ENCODE measurements at regions not wholly inside any gene's neighbourhood (a gene's known extent, or its start where the extent isn't known, plus 50 kb on each side); places are given as distances from the start of the nearest gene placed in this dataset.
A peak's percentile ranks its signal among the peaks of the same experiment; 100 is the strongest.
"Not testable (repeated sequence)": the region's sequence is repeated elsewhere in the genome, so short reads cannot be mapped to it uniquely, and the experiment has no call there.

DNA sequence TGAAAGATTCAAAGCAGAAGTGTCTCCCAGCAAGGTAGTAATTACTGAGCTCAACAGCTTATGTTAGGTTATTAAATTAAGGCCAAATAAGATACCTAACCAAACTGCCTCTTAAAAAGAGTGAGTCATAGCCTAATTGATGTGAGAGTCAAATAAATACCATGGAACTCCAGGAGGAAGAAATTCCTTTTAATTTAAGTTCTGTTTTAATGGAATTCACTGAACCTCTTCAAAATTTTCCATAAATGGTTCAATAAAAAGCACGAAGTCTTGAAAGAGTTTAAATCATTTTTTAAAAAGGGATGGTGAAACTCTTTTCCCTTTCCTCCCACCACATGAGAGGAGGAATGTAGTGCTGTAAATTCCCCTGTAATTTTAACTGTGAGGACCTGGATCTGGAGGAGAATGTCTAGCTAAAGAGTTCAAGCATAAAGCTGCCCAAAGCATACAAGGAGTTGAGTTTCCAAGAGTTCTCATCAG lies 180.8 kb upstream of the MMADHC start:
- ATAC-seq (ENCODE audit: low read depth in 2 of 2) (no peak), DNase-seq (no peak)
- no peaks in the 10 kb centered on the region for H3K36me3 Mint-ChIP-seq
- H3K27me3 Mint-ChIP-seq = no peaks in the 10 kb centered on the region
- no peak overlapping the region for H3K27ac Mint-ChIP-seq
- no peak overlapping the region for H3K4me3 Mint-ChIP-seq
- H3K4me1 Mint-ChIP-seq = no peaks in the 10 kb centered on the region
- H3K9me3 Mint-ChIP-seq = peaks cover 0 to 6% (median 0%) of the 10 kb centered on the region in 7 donors

DNA sequence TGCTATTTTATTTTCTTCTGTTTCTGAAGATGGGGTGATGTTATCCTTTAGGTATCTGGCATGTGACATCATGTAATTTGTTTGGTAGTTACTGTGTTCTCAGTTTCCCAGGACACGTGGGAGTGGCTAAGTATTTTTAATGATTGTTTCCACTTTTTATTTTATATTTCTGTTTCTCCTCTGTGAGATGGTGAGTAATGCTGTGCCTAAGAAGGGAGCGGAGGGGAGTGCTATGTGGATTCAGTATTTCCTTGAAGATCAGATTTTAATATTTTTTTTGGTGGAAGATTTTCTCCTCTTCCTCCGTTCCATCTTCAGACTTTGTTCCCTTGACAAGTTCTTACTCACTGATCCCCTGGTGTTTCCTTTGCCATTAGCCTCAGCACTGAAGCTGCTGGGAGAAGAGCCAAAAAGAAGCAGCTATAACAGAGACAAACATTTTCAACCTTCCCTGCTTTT lies 180.0 kb upstream of the MMADHC start:
- no peaks in the 10 kb centered on the region for H3K36me3 Mint-ChIP-seq
- DNase-seq = no peak
- no peaks in the 10 kb centered on the region for H3K27me3 Mint-ChIP-seq
- no peak overlapping the region for H3K4me3 Mint-ChIP-seq
- H3K27ac Mint-ChIP-seq = no peak overlapping the region
- H3K9me3 Mint-ChIP-seq = peaks cover 0 to 6% (median 0%) of the 10 kb centered on the region in 7 donors
- ATAC-seq (ENCODE audit: low read depth in 2 of 2) = no peak
- H3K4me1 Mint-ChIP-seq = no peaks in the 10 kb centered on the region

DNA sequence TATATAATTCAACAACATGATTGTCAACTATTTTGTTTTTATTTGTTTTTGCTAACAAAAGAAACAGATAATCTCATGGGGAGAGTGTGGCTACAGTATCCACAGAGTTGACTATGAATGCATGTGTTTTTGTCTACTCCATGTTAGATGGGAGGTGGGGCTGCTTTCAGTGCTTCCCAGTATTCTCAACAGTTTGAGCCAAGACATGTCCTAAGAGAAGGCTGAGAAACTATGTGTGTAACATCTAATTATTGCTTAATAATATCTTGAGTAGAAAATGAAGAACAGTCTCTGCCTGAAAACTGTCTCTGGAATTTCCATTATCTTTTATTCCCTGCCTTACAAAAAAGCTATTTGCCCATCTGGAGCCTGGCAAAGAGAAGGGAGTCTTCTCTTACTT lies 178.8 kb upstream of the MMADHC start:
- H3K27ac Mint-ChIP-seq = no peak overlapping the region
- ATAC-seq (ENCODE audit: low read depth in 2 of 2) (no peak), DNase-seq (no peak)
- peaks cover 0 to 7% (median 3%) of the 10 kb centered on the region in 7 donors for H3K9me3 Mint-ChIP-seq
- no peaks in the 10 kb centered on the region for H3K36me3 Mint-ChIP-seq
- H3K27me3 Mint-ChIP-seq = no peaks in the 10 kb centered on the region
- H3K4me1 Mint-ChIP-seq = no peaks in the 10 kb centered on the region
- no peak overlapping the region for H3K4me3 Mint-ChIP-seq

DNA sequence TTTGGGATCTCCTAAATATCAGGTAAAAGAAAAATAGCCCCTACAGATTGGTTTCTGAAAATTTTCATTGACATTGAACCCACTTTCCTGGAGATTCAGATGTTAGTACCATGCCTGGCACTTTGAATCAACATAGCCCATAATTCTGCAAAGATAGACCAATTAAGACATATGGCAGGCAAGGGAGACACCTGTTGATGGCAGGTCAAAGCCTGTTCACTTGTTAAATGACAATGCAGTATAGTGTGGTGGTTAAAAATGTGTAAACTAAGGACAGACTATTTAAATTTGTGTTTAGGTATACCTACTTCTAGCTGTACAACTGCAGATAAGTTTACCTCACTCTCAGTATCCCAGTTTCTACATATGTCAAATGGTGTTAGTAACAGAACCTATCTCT lies 178.1 kb upstream of the MMADHC start:
- ATAC-seq (ENCODE audit: low read depth in 2 of 2) (no peak), DNase-seq (no peak)
- Mint-ChIP-seq H3K27me3 (no peaks in the 10 kb centered on the region), H3K9me3 (peaks cover 0 to 8% (median 3%) of the 10 kb centered on the region in 7 donors), H3K4me1 (no peaks in the 10 kb centered on the region), H3K27ac (no peak overlapping the region), H3K4me3 (no peak overlapping the region), H3K36me3 (no peaks in the 10 kb centered on the region)

DNA sequence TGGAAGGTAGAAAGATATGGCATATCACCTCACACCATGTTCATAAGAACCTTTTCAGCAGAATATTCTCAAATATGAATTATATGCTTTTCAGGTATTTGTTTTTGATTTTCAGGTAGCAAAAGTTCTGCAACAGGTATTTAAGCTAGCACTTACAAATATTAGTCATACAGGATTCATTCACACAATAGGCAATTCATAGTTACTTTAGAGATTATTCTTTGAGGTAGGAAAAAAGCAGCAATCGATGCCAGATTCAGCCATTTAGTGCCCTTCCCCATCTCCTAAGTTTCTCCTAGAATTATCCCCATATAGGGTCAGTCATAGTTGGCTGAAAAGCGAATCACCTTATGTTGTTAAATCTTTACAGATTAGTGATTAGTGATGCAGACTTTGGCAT lies 177.4 kb upstream of the MMADHC start:
- Mint-ChIP-seq H3K36me3 (no peaks in the 10 kb centered on the region), H3K27ac (no peak overlapping the region), H3K27me3 (no peaks in the 10 kb centered on the region), H3K9me3 (peaks cover 0 to 9% (median 4%) of the 10 kb centered on the region in 7 donors), H3K4me3 (no peak overlapping the region), H3K4me1 (no peaks in the 10 kb centered on the region)
- ATAC-seq (ENCODE audit: low read depth in 2 of 2) = no peak
- DNase-seq = no peak

DNA sequence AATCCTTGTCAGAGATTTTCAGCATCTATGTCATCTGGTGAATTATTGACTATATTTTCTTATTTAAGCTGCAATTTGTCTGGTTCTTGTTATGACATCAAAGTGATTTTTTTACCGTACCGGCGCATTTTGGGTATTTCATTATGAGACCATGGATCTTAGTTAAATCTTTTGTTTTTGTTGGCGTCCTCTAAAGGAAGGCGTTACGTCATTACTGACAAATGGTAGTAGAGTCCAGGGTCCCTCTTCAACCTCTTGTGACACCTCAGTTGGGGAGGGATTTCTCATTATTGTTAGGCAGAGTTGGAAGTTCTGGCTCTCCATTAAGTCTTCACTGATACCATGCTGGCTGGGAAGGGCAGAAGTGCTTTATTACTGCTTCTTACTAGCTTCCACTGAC lies 175.8 kb upstream of the MMADHC start:
- Mint-ChIP-seq H3K9me3 (peaks cover 3 to 16% (median 9%) of the 10 kb centered on the region in 7 donors), H3K27me3 (no peaks in the 10 kb centered on the region)

DNA sequence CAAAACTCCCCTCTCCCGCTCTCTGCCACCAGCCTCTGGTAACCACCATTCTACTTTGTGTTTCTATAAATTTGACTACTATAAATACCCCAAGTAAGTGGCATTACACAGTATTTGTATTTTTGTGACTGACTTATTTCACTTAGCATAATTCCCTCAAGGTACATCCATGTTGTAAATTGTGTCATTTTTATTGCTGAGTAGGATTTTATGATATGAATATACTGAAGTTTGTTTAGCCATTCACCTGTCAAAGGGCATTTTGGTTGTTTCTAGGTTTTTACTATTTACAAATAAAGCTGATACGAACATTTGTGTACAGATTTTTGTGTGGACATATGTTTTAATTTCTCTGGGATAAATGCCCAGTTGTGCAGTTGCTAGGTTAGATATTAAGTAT lies 174.0 kb upstream of the MMADHC start:
- DNase-seq = no peak
- Mint-ChIP-seq H3K9me3 (peaks cover 3 to 16% (median 9%) of the 10 kb centered on the region in 7 donors), H3K4me1 (no peaks in the 10 kb centered on the region), H3K27me3 (no peaks in the 10 kb centered on the region), H3K27ac (no peak overlapping the region), H3K36me3 (no peaks in the 10 kb centered on the region), H3K4me3 (no peak overlapping the region)
- no peak for ATAC-seq (ENCODE audit: low read depth in 2 of 2)

More for the DNA sequence above, 175.8 kb upstream of the MMADHC start:
- H3K27ac Mint-ChIP-seq = peak overlapping the region in 1 of 6 donors; percentile 23
- H3K4me3 Mint-ChIP-seq = no peak overlapping the region
- DNase-seq (no peak), ATAC-seq (ENCODE audit: low read depth in 2 of 2) (no peak)
- no peaks in the 10 kb centered on the region for H3K36me3 Mint-ChIP-seq
- H3K4me1 Mint-ChIP-seq = no peaks in the 10 kb centered on the region

DNA sequence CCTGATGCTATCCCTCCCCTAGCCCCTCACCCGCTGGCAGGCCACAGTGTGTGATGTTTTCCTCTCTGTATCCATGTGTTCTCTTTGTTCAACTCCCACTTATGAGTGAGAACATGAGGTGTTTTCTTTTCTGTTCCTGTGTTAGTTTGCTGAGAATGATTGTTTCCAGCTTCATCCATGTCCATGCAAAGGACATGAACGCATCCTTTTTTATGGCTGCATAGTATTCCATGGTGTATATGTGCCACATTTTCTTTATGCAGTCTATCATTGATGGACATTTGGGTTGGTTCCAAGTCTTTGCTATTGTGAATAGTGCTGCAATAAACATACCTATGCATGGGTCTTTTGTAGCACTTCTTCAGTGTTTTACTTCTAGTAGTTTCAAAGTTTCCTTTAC lies 171.8 kb upstream of the MMADHC start:
- not testable (repeated sequence) for ATAC-seq (ENCODE audit: low read depth in 2 of 2); H3K36me3 Mint-ChIP-seq; H3K27me3 Mint-ChIP-seq; DNase-seq; H3K27ac Mint-ChIP-seq; H3K4me1 Mint-ChIP-seq; H3K4me3 Mint-ChIP-seq
- H3K9me3 Mint-ChIP-seq = peaks cover 6 to 35% (median 19%) of the 10 kb centered on the region in 7 donors

DNA sequence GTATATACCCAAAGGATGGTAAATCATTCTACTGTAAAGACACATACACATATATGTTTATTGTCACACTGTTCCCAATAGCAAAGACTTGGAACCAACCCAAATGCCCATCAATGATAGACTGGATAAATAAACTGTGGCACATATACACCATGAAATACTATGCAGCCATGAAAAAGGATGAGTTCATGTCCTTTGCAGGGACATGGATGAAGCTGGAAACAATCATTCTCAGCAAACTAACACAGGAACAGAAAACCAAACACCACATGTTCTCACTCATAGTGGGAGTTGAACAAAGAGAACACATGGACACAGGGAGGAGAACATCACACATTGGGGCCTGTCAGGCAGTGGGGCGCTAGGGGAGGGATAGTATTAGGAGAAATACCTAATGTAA lies 167.1 kb upstream of the MMADHC start:
- H3K27ac Mint-ChIP-seq; DNase-seq; H3K27me3 Mint-ChIP-seq; ATAC-seq (ENCODE audit: low read depth in 2 of 2); H3K4me3 Mint-ChIP-seq; H3K36me3 Mint-ChIP-seq; H3K4me1 Mint-ChIP-seq: not testable (repeated sequence)
- H3K9me3 Mint-ChIP-seq = peaks cover 8 to 33% (median 19%) of the 10 kb centered on the region in 7 donors

DNA sequence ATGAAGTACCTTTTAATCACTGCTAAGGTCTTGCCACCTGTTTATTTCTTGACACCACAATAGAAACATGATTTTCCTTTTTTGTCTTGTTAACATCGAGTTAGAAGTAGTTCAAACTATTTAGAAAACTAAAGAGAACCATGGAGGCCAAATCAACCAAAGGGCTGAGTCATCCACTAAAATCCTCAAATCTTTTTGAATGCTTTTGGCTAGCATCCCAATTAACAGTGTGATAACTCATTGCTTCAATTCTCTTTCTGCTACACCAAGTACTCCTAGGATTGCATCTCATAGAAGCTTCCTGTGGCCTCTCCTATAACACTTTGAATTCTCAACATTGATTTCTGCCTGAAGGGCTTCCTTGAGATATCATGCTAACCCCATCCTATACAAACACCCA lies 159.9 kb upstream of the MMADHC start:
- Mint-ChIP-seq H3K27ac (no peak overlapping the region), H3K27me3 (no peaks in the 10 kb centered on the region)

DNA sequence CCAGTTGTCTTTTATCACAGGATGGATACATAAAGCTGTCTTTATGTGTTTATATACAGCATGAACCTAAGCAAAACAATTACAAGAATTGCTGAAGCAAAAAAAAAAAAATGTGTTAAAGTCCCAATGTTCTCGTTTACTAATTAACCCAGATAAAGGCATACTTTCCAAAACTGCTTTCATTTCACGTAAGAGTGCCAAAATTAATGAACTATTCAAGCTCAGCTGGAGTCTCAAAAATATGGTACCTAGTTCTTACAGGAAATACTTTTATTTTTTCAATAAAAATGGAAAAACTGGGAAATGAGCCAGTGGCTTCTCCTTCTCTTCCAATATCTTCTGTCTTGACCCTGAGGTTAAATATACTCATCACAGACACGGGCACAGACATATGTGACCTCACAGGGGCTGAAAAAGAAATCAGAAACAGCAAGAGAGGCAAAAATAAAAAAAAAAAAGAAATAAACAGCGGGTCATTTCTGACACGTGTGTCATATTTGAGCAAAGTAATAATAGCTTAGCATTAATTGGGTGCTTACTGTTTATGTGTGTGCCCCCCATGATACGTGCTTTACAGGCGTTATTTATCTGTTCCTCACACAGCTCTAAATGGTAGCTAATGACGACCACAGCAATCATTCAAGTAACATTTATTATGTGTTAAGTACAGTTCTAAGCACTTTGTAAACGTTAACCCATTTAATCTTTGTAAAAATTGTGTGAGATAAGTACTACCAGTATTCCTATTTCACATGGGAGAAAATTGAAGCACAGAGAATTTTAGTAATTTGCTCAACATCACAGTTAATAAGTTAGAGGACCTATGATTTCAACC lies 158.0 kb upstream of the MMADHC start:
- ATAC-seq (ENCODE audit: low read depth in 2 of 2) (no peak), DNase-seq (no peak)
- Mint-ChIP-seq H3K36me3 (no peaks in the 10 kb centered on the region), H3K9me3 (peaks cover 0 to 4% (median 0%) of the 10 kb centered on the region in 7 donors), H3K4me1 (no peaks in the 10 kb centered on the region), H3K27ac (no peak overlapping the region), H3K27me3 (no peaks in the 10 kb centered on the region), H3K4me3 (no peak overlapping the region)

More for the DNA sequence above, 159.9 kb upstream of the MMADHC start:
- Mint-ChIP-seq H3K9me3 (peaks cover 0 to 7% (median 0%) of the 10 kb centered on the region in 7 donors), H3K36me3 (no peaks in the 10 kb centered on the region), H3K4me3 (no peak overlapping the region), H3K4me1 (no peaks in the 10 kb centered on the region)
- DNase-seq = no peak
- no peak for ATAC-seq (ENCODE audit: low read depth in 2 of 2)

DNA sequence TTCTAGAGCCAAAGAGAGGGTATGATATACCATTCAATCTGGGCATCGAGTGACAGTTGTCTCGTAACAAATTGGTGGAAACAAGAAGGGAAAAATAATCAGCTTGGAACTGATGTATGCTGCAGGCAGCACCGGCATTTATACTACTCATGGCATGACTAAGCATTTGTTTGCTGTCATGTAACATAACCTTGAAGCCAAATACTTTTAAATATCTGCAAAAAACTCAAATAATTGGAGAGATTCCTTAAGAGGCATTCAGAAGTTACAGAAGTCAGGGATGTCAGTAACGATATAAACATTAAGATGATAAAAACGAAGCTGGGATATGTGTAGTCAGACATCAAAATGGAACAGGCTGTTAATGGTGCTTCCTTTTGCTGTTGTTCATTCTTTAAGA lies 157.3 kb upstream of the MMADHC start:
- DNase-seq (no peak), ATAC-seq (ENCODE audit: low read depth in 2 of 2) (no peak)
- Mint-ChIP-seq H3K9me3 (peaks cover 0 to 4% (median 0%) of the 10 kb centered on the region in 7 donors), H3K4me3 (no peak overlapping the region), H3K4me1 (no peaks in the 10 kb centered on the region), H3K36me3 (no peaks in the 10 kb centered on the region), H3K27ac (no peak overlapping the region), H3K27me3 (no peaks in the 10 kb centered on the region)

DNA sequence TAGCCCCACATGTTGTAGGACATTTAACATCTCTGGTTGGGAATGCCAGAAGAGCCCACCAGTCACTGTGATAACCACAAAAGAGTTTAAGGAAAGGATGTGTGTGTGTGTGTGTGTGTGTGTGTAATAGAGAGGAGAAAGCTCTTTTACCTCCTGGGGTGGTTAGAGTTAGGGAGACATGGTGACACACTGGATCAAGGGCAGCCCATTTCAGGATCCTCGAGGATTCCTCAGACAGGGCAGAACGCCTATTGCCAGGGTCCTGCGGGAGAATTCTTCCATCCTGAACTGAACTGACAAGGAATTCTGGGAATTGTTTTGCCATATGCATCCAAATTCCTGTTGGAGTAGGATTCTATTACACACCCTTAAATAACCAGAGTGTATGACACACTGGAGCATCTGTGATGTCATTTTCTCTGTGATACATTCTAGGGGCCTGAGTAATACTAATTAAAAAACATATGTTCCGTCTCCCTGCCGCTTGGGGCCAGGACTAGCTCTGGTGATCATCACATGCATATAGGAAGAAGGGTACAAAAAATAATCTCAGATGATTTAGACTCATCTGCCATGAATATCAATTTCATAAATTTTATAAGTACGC lies 156.4 kb upstream of the MMADHC start:
- H3K4me3 Mint-ChIP-seq = no peak overlapping the region
- no peaks in the 10 kb centered on the region for H3K4me1 Mint-ChIP-seq
- peak overlapping the region in 1 of 6 donors; percentile 43 for H3K27ac Mint-ChIP-seq
- peaks cover 0 to 7% (median 0%) of the 10 kb centered on the region in 7 donors for H3K9me3 Mint-ChIP-seq
- no peaks in the 10 kb centered on the region for H3K27me3 Mint-ChIP-seq
- ATAC-seq (ENCODE audit: low read depth in 2 of 2) = no peak
- no peak for DNase-seq
- H3K36me3 Mint-ChIP-seq = no peaks in the 10 kb centered on the region

DNA sequence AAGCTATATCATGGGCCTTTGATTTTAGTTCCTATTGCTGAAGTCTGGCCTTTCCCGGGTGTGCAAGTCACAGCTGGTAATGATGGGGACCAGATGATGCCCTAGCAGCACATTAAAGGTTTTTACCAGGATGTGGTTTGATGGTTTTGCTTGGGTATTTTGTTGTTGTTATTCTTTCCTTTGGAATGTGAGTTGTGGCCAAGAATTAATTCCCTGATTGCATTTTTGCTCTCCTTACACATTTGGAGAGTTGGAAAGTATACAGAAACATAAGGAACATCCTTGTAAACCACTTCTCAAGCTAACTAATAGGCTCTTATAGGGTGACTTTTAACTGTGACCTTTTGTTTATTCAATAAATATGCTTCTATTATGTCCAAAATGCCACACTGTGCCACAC lies 154.1 kb upstream of the MMADHC start:
- Mint-ChIP-seq H3K9me3 (peaks cover 0 to 9% (median 0%) of the 10 kb centered on the region in 7 donors), H3K4me1 (no peaks in the 10 kb centered on the region), H3K36me3 (no peaks in the 10 kb centered on the region), H3K27me3 (peaks cover 0 to 4% (median 0%) of the 10 kb centered on the region in 3 donors), H3K4me3 (no peak overlapping the region), H3K27ac (no peak overlapping the region)
- DNase-seq = no peak
- ATAC-seq (ENCODE audit: low read depth in 2 of 2) = no peak
